Transverse colon (tissue), 3 donors: ENCODE measurements at regions not wholly inside any gene's neighbourhood (a gene's known extent, or its start where the extent isn't known, plus 50 kb on each side); places are given as distances from the start of the nearest gene placed in this dataset.

ENCODE experiments used
- EP300 ChIP-seq: sonication (generic); formaldehyde crosslinking; IDR thresholded peaks from one replicate; pipeline ENCODE4 v1.6.1; 2017; ENCODE audit warnings: antibody characterized with exemption, low read depth
- POLR2A ChIP-seq: fragments of 450-650 bp; IDR thresholded peaks from one replicate; pipeline ENCODE4 v1.6.1; 2016; ENCODE audit warnings: antibody characterized with exemption, mild to moderate bottlenecking, moderate library complexity
- TF ChIP-seq, protein P1 (sequence below), 5 experiments: fragments of 200-600 bp in 3 of 5; fragments of 450-650 bp in 2 of 5; sonication (generic) in 3 of 5; IDR thresholded peaks; 1 replicate in 2 of 5; 2 replicates in 3 of 5; pipeline ENCODE4 v1.5.1; 2016 to 2017; ENCODE audit warnings: antibody characterized with exemption in 5 of 5, inconsistent platforms in 3 of 5, mild to moderate bottlenecking in 2 of 5, moderate library complexity in 1 of 5

DNA sequence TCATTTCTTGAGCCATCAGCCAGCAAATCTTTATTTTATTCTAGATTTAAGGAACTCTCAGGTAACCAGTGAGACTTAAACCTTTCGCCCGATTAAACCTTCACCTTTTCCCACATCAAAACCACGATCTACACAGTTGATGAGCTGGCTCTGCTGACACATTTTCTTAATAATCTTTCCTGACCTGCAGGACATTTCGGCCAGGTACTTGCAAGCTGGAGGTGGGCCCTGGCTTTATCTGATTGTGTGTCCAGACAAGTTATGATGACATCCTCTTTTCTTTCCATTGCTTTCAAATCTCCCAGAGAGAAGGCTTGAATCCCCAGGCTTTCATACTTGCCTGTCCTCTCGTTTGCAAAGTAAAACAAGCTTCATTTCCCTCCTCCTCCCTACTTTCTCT, 144.2 kb downstream of the EFNB2 start:
- TF ChIP-seq, protein P1, sequence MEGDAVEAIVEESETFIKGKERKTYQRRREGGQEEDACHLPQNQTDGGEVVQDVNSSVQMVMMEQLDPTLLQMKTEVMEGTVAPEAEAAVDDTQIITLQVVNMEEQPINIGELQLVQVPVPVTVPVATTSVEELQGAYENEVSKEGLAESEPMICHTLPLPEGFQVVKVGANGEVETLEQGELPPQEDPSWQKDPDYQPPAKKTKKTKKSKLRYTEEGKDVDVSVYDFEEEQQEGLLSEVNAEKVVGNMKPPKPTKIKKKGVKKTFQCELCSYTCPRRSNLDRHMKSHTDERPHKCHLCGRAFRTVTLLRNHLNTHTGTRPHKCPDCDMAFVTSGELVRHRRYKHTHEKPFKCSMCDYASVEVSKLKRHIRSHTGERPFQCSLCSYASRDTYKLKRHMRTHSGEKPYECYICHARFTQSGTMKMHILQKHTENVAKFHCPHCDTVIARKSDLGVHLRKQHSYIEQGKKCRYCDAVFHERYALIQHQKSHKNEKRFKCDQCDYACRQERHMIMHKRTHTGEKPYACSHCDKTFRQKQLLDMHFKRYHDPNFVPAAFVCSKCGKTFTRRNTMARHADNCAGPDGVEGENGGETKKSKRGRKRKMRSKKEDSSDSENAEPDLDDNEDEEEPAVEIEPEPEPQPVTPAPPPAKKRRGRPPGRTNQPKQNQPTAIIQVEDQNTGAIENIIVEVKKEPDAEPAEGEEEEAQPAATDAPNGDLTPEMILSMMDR (IDR thresholded peaks at IDR 0.05) = no peak
- TF ChIP-seq EP300 (no peak), POLR2A (no peak)
